CD14-positive monocyte (primary cell): ENCODE measurements at regions not wholly inside any gene's neighbourhood (a gene's known extent, or its start where the extent isn't known, plus 50 kb on each side); places are given as distances from the start of the nearest gene placed in this dataset.
A peak's percentile ranks its signal among the peaks of the same experiment; 100 is the strongest.

ENCODE experiments used
- DNase-seq, 3 donors: peaks; one replicate each; pipeline ENCODE4 v3.0.0-alpha.2; 2011 to 2022
- H2AFZ ChIP-seq: 2 replicates; pipeline ENCODE4 v1.6.0; 2012; ENCODE audit warnings: mild to moderate bottlenecking, low read depth, low read length, inconsistent platforms; ENCODE audit not compliant: insufficient read depth, poor library complexity, severe bottlenecking
- H3K27ac ChIP-seq, 2 donors: 1 replicate in 1 of 2; 2 replicates in 1 of 2; pipeline ENCODE4 v1.5.1; 2012 to 2013; ENCODE audit warnings: low read length in 2 of 2, control low read depth in 1 of 2, inconsistent platforms in 1 of 2, low read depth in 1 of 2, mild to moderate bottlenecking in 1 of 2
- H3K27me3 ChIP-seq, 2 donors: one replicate each; pipeline versions ENCODE4 v1.6.0 to v1.6.1; 2011 to 2013; ENCODE audit warnings: low read length in 2 of 2; ENCODE audit not compliant: control insufficient read depth in 2 of 2, insufficient read depth in 2 of 2
- H3K36me3 ChIP-seq, 2 donors: replicated peaks in 1 of 2; 1 replicate in 1 of 2; 2 replicates in 1 of 2; pipeline versions ENCODE4 v1.5.1 to v1.6.1; 2012 to 2013; ENCODE audit warnings: low read length in 2 of 2, control low read depth in 1 of 2, inconsistent platforms in 1 of 2, mild to moderate bottlenecking in 1 of 2; ENCODE audit not compliant: insufficient read depth in 2 of 2, control insufficient read depth in 1 of 2
- H3K4me1 ChIP-seq, 2 donors: 1 replicate in 1 of 2; 2 replicates in 1 of 2; pipeline versions ENCODE4 v1.5.1 to v1.6.1; 2012 to 2013; ENCODE audit warnings: low read length in 2 of 2, control low read depth in 1 of 2, inconsistent platforms in 1 of 2, mild to moderate bottlenecking in 1 of 2, moderate library complexity in 1 of 2; ENCODE audit not compliant: insufficient read depth in 2 of 2, control insufficient read depth in 1 of 2
- H3K4me2 ChIP-seq: replicated peaks from 2 replicates; pipeline ENCODE3; 2012; ENCODE audit warnings: low read length, moderate library complexity, mild to moderate bottlenecking; ENCODE audit not compliant: poor library complexity, severe bottlenecking; ENCODE audit errors: extremely low read depth
- H3K4me3 ChIP-seq, 3 experiments: fragments of 200-600 bp in 1 of 3; sonication (generic) in 1 of 3; replicated peaks in 1 of 3; 1 replicate in 2 of 3; 2 replicates in 1 of 3; pipeline ENCODE4 v1.5.1; 2011 to 2013; ENCODE audit warnings: low read length in 3 of 3, mild to moderate bottlenecking in 3 of 3, control low read depth in 2 of 3, low read depth in 2 of 3, inconsistent platforms in 1 of 3, moderate library complexity in 1 of 3
- H3K79me2 ChIP-seq: 2 replicates; pipeline ENCODE4 v1.6.0; 2012; ENCODE audit warnings: mild to moderate bottlenecking, control low read depth, inconsistent platforms, low read length, moderate library complexity; ENCODE audit not compliant: insufficient read depth
- H3K9ac ChIP-seq: 2 replicates; pipeline ENCODE4 v1.6.0; 2017; ENCODE audit warnings: low read length, mild to moderate bottlenecking; ENCODE audit not compliant: insufficient read depth, poor library complexity, severe bottlenecking
- H3K9me3 ChIP-seq, 2 donors: replicated peaks in 1 of 2; 1 replicate in 1 of 2; 2 replicates in 1 of 2; pipeline versions ENCODE4 v1.5.1 to v1.6.1; 2012 to 2013; ENCODE audit warnings: low read length in 2 of 2, control low read depth in 1 of 2; ENCODE audit not compliant: control insufficient read depth in 1 of 2, insufficient read depth in 1 of 2
- H4K20me1 ChIP-seq: 2 replicates; pipeline ENCODE4 v1.6.0; 2012; ENCODE audit warnings: mild to moderate bottlenecking, low read length, control low read depth, moderate library complexity; ENCODE audit not compliant: insufficient read depth
- H3K27ac Mint-ChIP-seq, 7 donors: one replicate each; pipeline ENCODE4 v1.8.0; 2020; ENCODE audit warnings: mild to moderate bottlenecking in 7 of 7, mixed read lengths in 7 of 7, moderate library complexity in 6 of 7, inconsistent platforms in 2 of 7
- H3K27me3 Mint-ChIP-seq, 3 donors: one replicate each; pipeline ENCODE4 v1.8.0; 2021 to 2022; ENCODE audit warnings: low read depth in 3 of 3, mild to moderate bottlenecking in 3 of 3, mixed read lengths in 3 of 3, moderate library complexity in 3 of 3, inconsistent platforms in 1 of 3
- H3K36me3 Mint-ChIP-seq, 2 donors: one replicate each; pipeline ENCODE4 v1.8.0; 2020; ENCODE audit warnings: mixed read lengths in 2 of 2, inconsistent platforms in 1 of 2, mild to moderate bottlenecking in 1 of 2
- H3K4me1 Mint-ChIP-seq: one replicate; pipeline ENCODE4 v1.8.0; 2020; ENCODE audit warnings: mild to moderate bottlenecking, mixed read lengths
- H3K4me3 Mint-ChIP-seq, 2 donors: one replicate each; pipeline ENCODE4 v1.8.0; 2020; ENCODE audit warnings: mild to moderate bottlenecking in 2 of 2, mixed read lengths in 2 of 2, moderate library complexity in 1 of 2
- H3K9me3 Mint-ChIP-seq, 7 donors: one replicate each; pipeline ENCODE4 v1.8.0; 2020 to 2022; ENCODE audit warnings: mixed read lengths in 7 of 7, mild to moderate bottlenecking in 6 of 7, moderate library complexity in 6 of 7, inconsistent platforms in 2 of 7
- CTCF ChIP-seq: fragments of 200-600 bp; IDR thresholded peaks from one replicate; pipeline ENCODE4 v1.8.0; 2022; ENCODE audit warnings: antibody characterized with exemption, mild to moderate bottlenecking
- WGBS: methylation state at CpG from one replicate; pipeline ENCODE4 v1.1.5; 2013; ENCODE audit warnings: missing lambda C conversion rate; ENCODE audit not compliant: insufficient coverage; 5-methylcytosine and 5-hydroxymethylcytosine counted together
- intact Hi-C, 2 donors: fragments of 100-400 bp; cut with micrococcal nuclease; formaldehyde crosslinking; loops; one replicate each; pipeline versions ENCODE4 v1.15.0 to v1.15.1; 2023

- H3K4me3 ChIP-seq: no peak overlapping the region
- no peak overlapping the region for H2AFZ ChIP-seq
- no peak overlapping the region for H3K9ac ChIP-seq
- peaks cover 0 to 2% (median 0%) of the 10 kb centered on the region in 7 donors for H3K9me3 Mint-ChIP-seq
- no peak overlapping the region for H3K27ac ChIP-seq
- H3K27me3 ChIP-seq: no peaks in the 10 kb centered on the region
- no peaks in the 10 kb centered on the region for H3K9me3 ChIP-seq
- intact Hi-C loops: no loop called here
- H3K79me2 ChIP-seq: no peaks in the 10 kb centered on the region
- H3K4me3 Mint-ChIP-seq: no peak overlapping the region
- DNase-seq: no peak
- no CpG with 5 or more reads among the region's 1 CpG for WGBS
- no peaks in the 10 kb centered on the region for H4K20me1 ChIP-seq
- H3K4me1 Mint-ChIP-seq: peaks cover 55% of the 10 kb centered on the region
- no peaks in the 10 kb centered on the region for H3K27me3 Mint-ChIP-seq
- TF ChIP-seq CTCF: no peak
- peaks cover 40 to 65% of the 10 kb centered on the region in 2 donors for H3K4me1 ChIP-seq
- H3K27ac Mint-ChIP-seq: no peak overlapping the region
- H3K4me2 ChIP-seq: no peak overlapping the region
- H3K36me3 ChIP-seq: no peaks in the 10 kb centered on the region
- no peaks in the 10 kb centered on the region for H3K36me3 Mint-ChIP-seq
These were observed 50.2 kb upstream of the MME start for GRCh38 chr3:155029941-155030340.

GRCh38 chr3:155026999-155027591 is 53.0 kb upstream of the MME start:
- Mint-ChIP-seq H3K27ac (peak overlapping the region; percentile 91 to 96 (median 93)), H3K4me1 (peaks cover 39% of the 10 kb centered on the region), H3K27me3 (no peaks in the 10 kb centered on the region), H3K9me3 (peaks cover 0 to 2% (median 0%) of the 10 kb centered on the region in 7 donors), H3K36me3 (peaks cover 0 to 2% of the 10 kb centered on the region in 2 donors), H3K4me3 (peak overlapping the region; percentile 14 to 82)
- Histone ChIP-seq H3K79me2 (no peaks in the 10 kb centered on the region), H2AFZ (peak overlapping the region; percentile 79), H3K27ac (peak overlapping the region; percentile 85 to 88), H3K9ac (peak overlapping the region; percentile 41), H3K27me3 (no peaks in the 10 kb centered on the region), H3K4me2 (peak overlapping the region; percentile 45), H3K9me3 (no peaks in the 10 kb centered on the region), H3K4me1 (peaks cover 29 to 45% of the 10 kb centered on the region in 2 donors), H3K4me3 (peak overlapping the region in 2 of 3 experiments; percentile 28 to 46), H4K20me1 (no peaks in the 10 kb centered on the region), H3K36me3 (no peaks in the 10 kb centered on the region)
- TF ChIP-seq CTCF: no peak
- intact Hi-C loops: no loop called here
- WGBS: 25% methylated on average over 2 of the region's 2 CpGs
- DNase-seq: peak; percentile 18 to 52 (median 37)
